ENCODE measurements at regions not wholly inside any gene's neighbourhood (a gene's known extent, or its start where the extent isn't known, plus 50 kb on each side); places are given as distances from the start of the nearest gene placed in this dataset.

DNA sequence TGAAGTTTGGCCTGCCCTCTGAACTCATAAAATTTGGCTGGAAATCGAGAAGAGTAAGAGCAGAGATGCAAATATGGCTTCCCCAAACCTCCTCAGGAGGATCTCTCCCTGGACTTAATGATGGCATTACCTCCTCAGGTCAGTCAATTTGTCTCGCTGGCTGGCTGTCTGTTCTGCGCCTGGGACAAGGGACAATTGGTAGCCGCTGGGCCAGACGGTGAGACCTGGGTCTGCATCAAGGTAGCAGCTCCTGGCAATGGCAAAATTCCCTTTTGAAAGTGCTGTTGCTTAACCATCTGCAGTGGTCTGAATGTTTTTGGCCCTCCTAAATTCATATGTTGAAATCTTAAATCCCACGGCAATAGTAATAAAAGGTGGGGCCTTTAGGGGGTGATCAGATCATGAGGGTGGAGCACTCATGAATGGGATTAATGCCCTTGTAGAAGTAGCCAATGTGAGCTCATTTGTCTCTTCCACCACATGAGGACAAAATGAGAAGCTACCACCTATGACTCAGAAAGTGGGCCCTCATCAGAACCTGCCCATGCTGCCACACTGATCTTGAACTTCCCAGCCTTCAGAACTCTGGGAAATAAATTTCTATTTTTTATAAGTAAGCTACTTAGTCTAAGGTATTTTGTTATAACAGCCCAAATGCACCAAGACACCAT is 439.3 kb upstream of the KLF4 start:
- Histone ChIP-seq H3K27me3 (ENCODE audit: control insufficient read depth in 1 of 2, insufficient read depth in 1 of 2, low read length in 2 of 2) (no peaks in the 10 kb centered on the region), H3K27ac (ENCODE audit: low read length, poor library complexity, severe bottlenecking) (no peak overlapping the region), H3K18ac (ENCODE audit: low read depth in 1 of 2, low read length in 2 of 2) (no peak overlapping the region), H3K23ac (ENCODE audit: low read length in 2 of 2) (no peak overlapping the region), H3K4me3 (ENCODE audit: insufficient read depth in 1 of 2, low read depth in 1 of 2, low read length in 2 of 2) (no peak overlapping the region), H3K14ac (ENCODE audit: low read length in 2 of 2) (no peak overlapping the region), H4K91ac (ENCODE audit: low read length) (no peak overlapping the region), H4K8ac (ENCODE audit: low read length) (no peak overlapping the region), H2AK5ac (ENCODE audit: low read length, severe bottlenecking) (no peak overlapping the region), H2BK15ac (ENCODE audit: low read depth, poor library complexity, severe bottlenecking) (no peak overlapping the region), H3K36me3 (ENCODE audit: control insufficient read depth in 1 of 2, insufficient read depth in 2 of 2, low read depth in 1 of 2, low read length in 2 of 2) (no peaks in the 10 kb centered on the region), H3K4me1 (ENCODE audit: control insufficient read depth, insufficient read depth, low read depth, low read length) (no peaks in the 10 kb centered on the region), H3K4ac (ENCODE audit: low read depth in 1 of 2, low read length in 2 of 2) (no peak overlapping the region), H3K9me3 (ENCODE audit: control insufficient read depth, low read length) (no peaks in the 10 kb centered on the region), H3K79me1 (replicated peaks; ENCODE audit: low read length, poor library complexity, severe bottlenecking) (no peaks in the 10 kb centered on the region), H2BK120ac (ENCODE audit: low read depth, low read length) (no peak overlapping the region), H2AFZ (ENCODE audit: low read depth, low read length) (no peak overlapping the region), H3K4me2 (ENCODE audit: low read length, poor library complexity, severe bottlenecking) (no peak overlapping the region), H2BK5ac (ENCODE audit: low read depth, low read length, poor library complexity, severe bottlenecking) (no peak overlapping the region), H3K9ac (ENCODE audit: low read length) (no peak overlapping the region), H2BK12ac (ENCODE audit: low read length in 2 of 2) (no peak overlapping the region)
- WGBS, result 93% methylated on average over 6 of the region's 6 CpGs
- no peak for DNase-seq

DNA sequence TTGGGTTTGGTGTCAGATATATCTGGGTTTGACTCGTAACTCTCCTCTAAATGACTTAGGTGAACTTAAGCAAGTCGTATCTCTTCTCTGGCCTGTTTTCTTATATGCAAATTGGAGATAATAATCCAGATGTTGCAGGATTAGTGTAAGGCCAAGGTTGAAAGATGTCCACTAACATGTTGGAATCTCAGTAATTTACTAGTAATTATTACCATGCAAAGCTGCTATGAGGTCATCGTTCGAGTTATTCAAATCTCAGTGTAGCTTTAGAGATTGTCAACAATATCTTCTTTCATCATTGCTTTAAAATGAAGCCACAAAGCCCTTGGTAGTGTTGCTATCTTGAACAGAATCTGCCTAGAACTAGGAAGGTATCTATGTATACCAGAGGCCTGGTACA is 437.7 kb upstream of the KLF4 start:
- 100% methylated on average over 2 of the region's 4 CpGs for WGBS
- Histone ChIP-seq H2BK120ac (ENCODE audit: low read depth, low read length) (no peak overlapping the region), H3K18ac (ENCODE audit: low read depth in 1 of 2, low read length in 2 of 2) (no peak overlapping the region)

GRCh38 chr9:107925749-107926297 is 436.3 kb upstream of the KLF4 start:
- no peak overlapping the region for H2BK5ac ChIP-seq (ENCODE audit: low read depth, low read length, poor library complexity, severe bottlenecking)
- no peak overlapping the region for H3K18ac ChIP-seq (ENCODE audit: low read depth in 1 of 2, low read length in 2 of 2)
- H3K9me3 ChIP-seq (ENCODE audit: control insufficient read depth, low read length), result no peaks in the 10 kb centered on the region
- H4K8ac ChIP-seq (ENCODE audit: low read length), result no peak overlapping the region
- no peak overlapping the region for H3K9ac ChIP-seq (ENCODE audit: low read length)
- WGBS, result 97% methylated on average over 5 of the region's 5 CpGs
- H2BK15ac ChIP-seq (ENCODE audit: low read depth, poor library complexity, severe bottlenecking), result no peak overlapping the region
- no peak overlapping the region for H3K23ac ChIP-seq (ENCODE audit: low read length in 2 of 2)
- no peak overlapping the region for H3K4me3 ChIP-seq (ENCODE audit: insufficient read depth in 1 of 2, low read depth in 1 of 2, low read length in 2 of 2)
- no peaks in the 10 kb centered on the region for H3K79me1 ChIP-seq (replicated peaks; ENCODE audit: low read length, poor library complexity, severe bottlenecking)
- H3K14ac ChIP-seq (ENCODE audit: low read length in 2 of 2), result no peak overlapping the region
- H3K4ac ChIP-seq (ENCODE audit: low read depth in 1 of 2, low read length in 2 of 2), result no peak overlapping the region
- no peak overlapping the region for H3K27ac ChIP-seq (ENCODE audit: low read length, poor library complexity, severe bottlenecking)
- H4K91ac ChIP-seq (ENCODE audit: low read length), result no peak overlapping the region
- H3K27me3 ChIP-seq (ENCODE audit: control insufficient read depth in 1 of 2, insufficient read depth in 1 of 2, low read length in 2 of 2), result no peaks in the 10 kb centered on the region
- H2BK12ac ChIP-seq (ENCODE audit: low read length in 2 of 2), result no peak overlapping the region
- no peak for DNase-seq
- H3K4me1 ChIP-seq (ENCODE audit: control insufficient read depth, insufficient read depth, low read depth, low read length), result no peaks in the 10 kb centered on the region
- no peak overlapping the region for H2AFZ ChIP-seq (ENCODE audit: low read depth, low read length)
- H2AK5ac ChIP-seq (ENCODE audit: low read length, severe bottlenecking), result no peak overlapping the region
- H3K4me2 ChIP-seq (ENCODE audit: low read length, poor library complexity, severe bottlenecking), result no peak overlapping the region
- no peak overlapping the region for H2BK120ac ChIP-seq (ENCODE audit: low read depth, low read length)
- H3K36me3 ChIP-seq (ENCODE audit: control insufficient read depth in 1 of 2, insufficient read depth in 2 of 2, low read depth in 1 of 2, low read length in 2 of 2), result no peaks in the 10 kb centered on the region

More for the DNA sequence above, 437.7 kb upstream of the KLF4 start:
- Histone ChIP-seq H4K8ac (ENCODE audit: low read length) (no peak overlapping the region), H2BK12ac (ENCODE audit: low read length in 2 of 2) (no peak overlapping the region), H3K27me3 (ENCODE audit: control insufficient read depth in 1 of 2, insufficient read depth in 1 of 2, low read length in 2 of 2) (no peaks in the 10 kb centered on the region), H3K36me3 (ENCODE audit: control insufficient read depth in 1 of 2, insufficient read depth in 2 of 2, low read depth in 1 of 2, low read length in 2 of 2) (no peaks in the 10 kb centered on the region), H2AFZ (ENCODE audit: low read depth, low read length) (no peak overlapping the region), H3K9ac (ENCODE audit: low read length) (no peak overlapping the region), H3K27ac (ENCODE audit: low read length, poor library complexity, severe bottlenecking) (no peak overlapping the region), H3K9me3 (ENCODE audit: control insufficient read depth, low read length) (no peaks in the 10 kb centered on the region), H2AK5ac (ENCODE audit: low read length, severe bottlenecking) (no peak overlapping the region), H2BK15ac (ENCODE audit: low read depth, poor library complexity, severe bottlenecking) (no peak overlapping the region), H3K4me2 (ENCODE audit: low read length, poor library complexity, severe bottlenecking) (no peak overlapping the region), H3K14ac (ENCODE audit: low read length in 2 of 2) (no peak overlapping the region), H3K4me3 (ENCODE audit: insufficient read depth in 1 of 2, low read depth in 1 of 2, low read length in 2 of 2) (no peak overlapping the region), H3K4me1 (ENCODE audit: control insufficient read depth, insufficient read depth, low read depth, low read length) (no peaks in the 10 kb centered on the region), H2BK5ac (ENCODE audit: low read depth, low read length, poor library complexity, severe bottlenecking) (no peak overlapping the region), H3K23ac (ENCODE audit: low read length in 2 of 2) (no peak overlapping the region), H3K4ac (ENCODE audit: low read depth in 1 of 2, low read length in 2 of 2) (no peak overlapping the region), H3K79me1 (replicated peaks; ENCODE audit: low read length, poor library complexity, severe bottlenecking) (no peaks in the 10 kb centered on the region), H4K91ac (ENCODE audit: low read length) (no peak overlapping the region)
- no peak for DNase-seq

DNA sequence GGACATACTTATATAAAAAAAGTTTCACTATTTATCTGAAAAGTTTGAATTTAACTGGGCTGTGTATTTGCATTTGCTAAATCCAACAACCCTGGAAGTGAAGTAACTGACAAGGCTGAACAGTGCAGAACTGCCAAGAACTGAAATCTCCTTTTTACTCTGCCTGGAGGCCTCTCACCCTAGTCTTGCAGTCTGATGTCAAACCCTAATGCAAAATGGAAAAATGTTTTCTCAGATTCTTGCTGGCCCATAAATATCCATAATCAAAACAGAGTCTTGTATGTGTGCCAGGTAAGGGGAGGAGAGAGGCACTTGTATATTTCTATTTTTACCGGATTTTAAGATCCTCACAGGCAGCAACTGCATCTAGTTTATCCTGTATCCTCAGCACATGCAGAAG is 432.7 kb upstream of the KLF4 start:
- H3K4me3 ChIP-seq (ENCODE audit: insufficient read depth in 1 of 2, low read depth in 1 of 2, low read length in 2 of 2), result no peak overlapping the region
- no peak for DNase-seq
- no peak overlapping the region for H2BK12ac ChIP-seq (ENCODE audit: low read length in 2 of 2)
- H3K4me2 ChIP-seq (ENCODE audit: low read length, poor library complexity, severe bottlenecking), result no peak overlapping the region
- H3K79me1 ChIP-seq (replicated peaks; ENCODE audit: low read length, poor library complexity, severe bottlenecking), result no peaks in the 10 kb centered on the region
- no peak overlapping the region for H3K14ac ChIP-seq (ENCODE audit: low read length in 2 of 2)
- no peak overlapping the region for H2AK5ac ChIP-seq (ENCODE audit: low read length, severe bottlenecking)
- H3K27me3 ChIP-seq (ENCODE audit: control insufficient read depth in 1 of 2, insufficient read depth in 1 of 2, low read length in 2 of 2), result no peaks in the 10 kb centered on the region
- H3K9me3 ChIP-seq (ENCODE audit: control insufficient read depth, low read length), result no peaks in the 10 kb centered on the region
- no CpG with 5 or more reads among the region's 1 CpG for WGBS
- H3K9ac ChIP-seq (ENCODE audit: low read length), result no peak overlapping the region
- H3K4me1 ChIP-seq (ENCODE audit: control insufficient read depth, insufficient read depth, low read depth, low read length), result no peaks in the 10 kb centered on the region
- no peak overlapping the region for H3K27ac ChIP-seq (ENCODE audit: low read length, poor library complexity, severe bottlenecking)
- H3K18ac ChIP-seq (ENCODE audit: low read depth in 1 of 2, low read length in 2 of 2), result no peak overlapping the region
- no peak overlapping the region for H3K4ac ChIP-seq (ENCODE audit: low read depth in 1 of 2, low read length in 2 of 2)
- no peak overlapping the region for H4K91ac ChIP-seq (ENCODE audit: low read length)
- no peak overlapping the region for H2BK120ac ChIP-seq (ENCODE audit: low read depth, low read length)
- no peak overlapping the region for H4K8ac ChIP-seq (ENCODE audit: low read length)
- no peak overlapping the region for H3K23ac ChIP-seq (ENCODE audit: low read length in 2 of 2)
- no peak overlapping the region for H2AFZ ChIP-seq (ENCODE audit: low read depth, low read length)
- no peak overlapping the region for H2BK15ac ChIP-seq (ENCODE audit: low read depth, poor library complexity, severe bottlenecking)
- H3K36me3 ChIP-seq (ENCODE audit: control insufficient read depth in 1 of 2, insufficient read depth in 2 of 2, low read depth in 1 of 2, low read length in 2 of 2), result no peaks in the 10 kb centered on the region
- no peak overlapping the region for H2BK5ac ChIP-seq (ENCODE audit: low read depth, low read length, poor library complexity, severe bottlenecking)
